SK-N-SH (cell line): ENCODE measurements at regions not wholly inside any gene's neighbourhood (a gene's known extent, or its start where the extent isn't known, plus 50 kb on each side); places are given as distances from the start of the nearest gene placed in this dataset.
A peak's percentile ranks its signal among the peaks of the same experiment; 100 is the strongest.

Experiments used
- CTCF ChIA-PET: fragments of 300-600, 350-600 bp; formaldehyde crosslinking; extraction: SDS; loops from one replicate; lab custom pipeline; 2021; lab: Yijun Ruan, JAX
- POLR2A ChIA-PET: fragments of 350-600 bp; sonication (Branson Sonifier 250); formaldehyde crosslinking; extraction: SDS; loops from one replicate; lab custom pipeline; 2020; ENCODE audit warnings: antibody characterized with exemption, inconsistent platforms; lab: Yijun Ruan, JAX
- DNase-seq: peaks from one replicate; pipeline ENCODE4 v3.0.0; 2012
- H2AFZ ChIP-seq: fragments of 200-600 bp; sonication (generic); 2 replicates; pipeline ENCODE4 v1.8.1; 2016; ENCODE audit warnings: antibody characterized with exemption, mild to moderate bottlenecking, low read depth
- H3F3A ChIP-seq: fragments of 200-600 bp; sonication (generic); replicated peaks from 2 replicates; pipeline ENCODE3; 2016; ENCODE audit warnings: antibody characterized with exemption, mild to moderate bottlenecking; ENCODE audit not compliant: insufficient read depth
- H3K27ac ChIP-seq, 2 experiments: fragments of 200-500 bp in 1 of 2; fragments of 200-600 bp in 1 of 2; sonication (Bioruptor generic) in 1 of 2; sonication (generic), shearing (Covaris generic) in 1 of 2; 2 replicates each; pipeline versions ENCODE4 v1.5.1 to v1.6.1; 2014 to 2016; ENCODE audit warnings: low read depth in 2 of 2, inconsistent platforms in 1 of 2, low read length in 1 of 2, mild to moderate bottlenecking in 1 of 2, mixed read lengths in 1 of 2
- H3K27me3 ChIP-seq: fragments of 200-600 bp; sonication (generic), shearing (Covaris generic); 2 replicates; pipeline ENCODE4 v1.6.1; 2016; ENCODE audit warnings: mixed run types; ENCODE audit not compliant: insufficient read depth
- H3K36me3 ChIP-seq, 2 experiments: fragments of 200-500 bp in 1 of 2; fragments of 200-600 bp in 1 of 2; sonication (Bioruptor generic) in 1 of 2; sonication (generic) in 1 of 2; replicated peaks in 1 of 2; 2 replicates each; pipeline versions ENCODE3 to v1.5.1; 2014 to 2016; ENCODE audit warnings: low read length in 1 of 2, mild to moderate bottlenecking in 1 of 2; ENCODE audit not compliant: insufficient read depth in 2 of 2, control insufficient read depth in 1 of 2
- H3K4me1 ChIP-seq, 2 experiments: fragments of 200-500 bp in 1 of 2; fragments of 200-600 bp in 1 of 2; sonication (Bioruptor generic) in 1 of 2; sonication (generic), shearing (Covaris generic) in 1 of 2; 2 replicates each; pipeline versions ENCODE4 v1.5.1 to v1.6.1; 2014 to 2016; ENCODE audit warnings: low read depth in 1 of 2, low read length in 1 of 2, mixed run types in 1 of 2; ENCODE audit not compliant: insufficient read depth in 2 of 2, control insufficient read depth in 1 of 2
- H3K4me2 ChIP-seq: fragments of 200-600 bp; sonication (generic), shearing (Covaris generic); 2 replicates; pipeline ENCODE4 v1.6.1; 2017; ENCODE audit warnings: mixed run types
- H3K4me3 ChIP-seq, 2 experiments: fragments of 200-500 bp in 1 of 2; fragments of 200-600 bp in 1 of 2; sonication (Bioruptor generic) in 1 of 2; sonication (generic), shearing (Covaris generic) in 1 of 2; 2 replicates each; pipeline versions ENCODE4 v1.5.1 to v1.8.1; 2014 to 2016; ENCODE audit warnings: low read depth in 2 of 2, inconsistent platforms in 1 of 2, low read length in 1 of 2, mild to moderate bottlenecking in 1 of 2, mixed read lengths in 1 of 2, moderate library complexity in 1 of 2
- H3K79me2 ChIP-seq: fragments of 200-600 bp; sonication (generic); 2 replicates; pipeline ENCODE4 v1.8.1; 2017; ENCODE audit warnings: mild to moderate bottlenecking; ENCODE audit not compliant: insufficient read depth
- H3K9ac ChIP-seq: fragments of 200-600 bp; sonication (generic); 2 replicates; pipeline ENCODE4 v1.6.1; 2017; ENCODE audit warnings: mixed run types
- H3K9me2 ChIP-seq: fragments of 200-600 bp; sonication (generic); 2 replicates; pipeline ENCODE4 v1.6.1; 2017; ENCODE audit warnings: mixed run types
- H3K9me3 ChIP-seq: fragments of 200-600 bp; sonication (generic); 2 replicates; pipeline ENCODE4 v1.6.1; 2017; ENCODE audit warnings: mixed run types, mild to moderate bottlenecking, moderate library complexity
- H4K20me1 ChIP-seq: fragments of 200-600 bp; sonication (generic); 2 replicates; pipeline ENCODE4 v1.6.1; 2017; ENCODE audit warnings: mild to moderate bottlenecking, mixed run types; ENCODE audit not compliant: insufficient read depth
- CHD2 ChIP-seq: fragments of 150-350 bp; IDR thresholded peaks from 2 replicates; pipeline ENCODE4 v1.6.1; 2018; ENCODE audit warnings: low read length; ENCODE audit not compliant: partially characterized antibody
- EP300 ChIP-seq, 2 experiments: IDR thresholded peaks; 2 replicates each; pipeline versions ENCODE4 v1.4.0 to v1.6.1; 2012; ENCODE audit warnings: borderline replicate concordance in 1 of 2, low read depth in 1 of 2, low read length in 1 of 2
- EZH2phosphoT487 ChIP-seq: fragments of 200-600 bp; sonication (generic); IDR thresholded peaks from 2 replicates; pipeline ENCODE4 v1.6.1; 2017; ENCODE audit warnings: low read depth, mixed run types, mild to moderate bottlenecking, antibody characterized with exemption, moderate library complexity, borderline replicate concordance
- FOSL2 ChIP-seq: IDR thresholded peaks from 2 replicates; pipeline ENCODE4 v1.4.0; 2012; ENCODE audit warnings: low read depth, mild to moderate bottlenecking, moderate library complexity, borderline replicate concordance
- FOXM1 ChIP-seq: IDR thresholded peaks from 2 replicates; pipeline ENCODE4 v1.4.0; 2012; ENCODE audit warnings: low read depth, mild to moderate bottlenecking
- GABPA ChIP-seq: IDR thresholded peaks from 2 replicates; pipeline ENCODE4 v1.4.0; 2012; ENCODE audit warnings: low read depth, mild to moderate bottlenecking
- GATA2 ChIP-seq: sonication (generic); formaldehyde crosslinking; IDR thresholded peaks from 2 replicates; pipeline ENCODE4 v1.5.0; 2020; ENCODE audit warnings: mild to moderate bottlenecking, missing genetic modification reagents
- MEF2A ChIP-seq: IDR thresholded peaks from 2 replicates; pipeline ENCODE4 v1.4.0; 2012; ENCODE audit warnings: low read depth, borderline replicate concordance
- MXI1 ChIP-seq: IDR thresholded peaks from 2 replicates; pipeline ENCODE4 v1.6.1; 2012; ENCODE audit warnings: mild to moderate bottlenecking, low read depth, low read length, improper control_type of control experiment
- RFX5 ChIP-seq: IDR thresholded peaks from 2 replicates; pipeline ENCODE4 v1.6.1; 2012; ENCODE audit warnings: mild to moderate bottlenecking, improper control_type of control experiment, low read length
- RXRA ChIP-seq: IDR thresholded peaks from 2 replicates; pipeline ENCODE4 v1.4.0; 2012; ENCODE audit warnings: low read depth, mild to moderate bottlenecking, borderline replicate concordance
- SMC3 ChIP-seq: IDR thresholded peaks from 2 replicates; pipeline ENCODE4 v1.6.1; 2012; ENCODE audit warnings: low read depth, low read length, improper control_type of control experiment
- TAF1 ChIP-seq: IDR thresholded peaks from 2 replicates; pipeline ENCODE4 v1.6.1; 2012; ENCODE audit warnings: low read depth, mild to moderate bottlenecking, low read length, moderate library complexity, borderline replicate concordance
- TCF12 ChIP-seq: IDR thresholded peaks from 2 replicates; pipeline ENCODE4 v1.4.0; 2012
- WGBS: methylation state at CpG from one replicate; pipeline ENCODE4 v1.1.6; 2017; ENCODE audit warnings: low lambda C conversion rate; 5-methylcytosine and 5-hydroxymethylcytosine counted together
- TF ChIP-seq, protein P1 (sequence below): fragments of 200-600 bp; sonication (generic); IDR thresholded peaks from 2 replicates; pipeline ENCODE4 v1.6.1; 2017; ENCODE audit warnings: antibody characterized with exemption, mild to moderate bottlenecking, moderate library complexity
- TF ChIP-seq, protein P2 (sequence below): IDR thresholded peaks from 2 replicates; pipeline ENCODE4; 2012
- TF ChIP-seq, protein P3 (sequence below): IDR thresholded peaks from 2 replicates; pipeline ENCODE4 v1.4.0; 2012; ENCODE audit warnings: low read depth, borderline replicate concordance

DNA sequence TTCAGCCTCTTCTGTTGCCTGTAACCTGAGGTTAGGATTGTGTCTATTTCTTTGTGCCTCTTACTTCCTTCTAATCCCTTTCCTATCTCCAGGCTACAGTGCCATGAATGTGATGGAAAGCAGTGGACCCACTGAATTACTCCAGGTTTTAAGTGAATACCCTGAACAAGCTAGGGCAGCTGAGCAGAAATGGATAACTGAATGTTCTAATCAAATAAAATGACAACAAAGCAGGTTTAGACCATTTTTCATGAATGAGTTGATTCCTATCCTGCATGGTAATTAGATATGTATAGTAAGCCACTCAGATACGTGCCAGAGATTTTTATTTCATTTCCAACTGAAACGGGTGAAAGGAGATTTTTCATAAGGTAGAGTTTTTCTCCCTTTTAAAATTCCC lies 127.5 kb upstream of the ZP4 start (continued):
- TF ChIP-seq, protein P1, sequence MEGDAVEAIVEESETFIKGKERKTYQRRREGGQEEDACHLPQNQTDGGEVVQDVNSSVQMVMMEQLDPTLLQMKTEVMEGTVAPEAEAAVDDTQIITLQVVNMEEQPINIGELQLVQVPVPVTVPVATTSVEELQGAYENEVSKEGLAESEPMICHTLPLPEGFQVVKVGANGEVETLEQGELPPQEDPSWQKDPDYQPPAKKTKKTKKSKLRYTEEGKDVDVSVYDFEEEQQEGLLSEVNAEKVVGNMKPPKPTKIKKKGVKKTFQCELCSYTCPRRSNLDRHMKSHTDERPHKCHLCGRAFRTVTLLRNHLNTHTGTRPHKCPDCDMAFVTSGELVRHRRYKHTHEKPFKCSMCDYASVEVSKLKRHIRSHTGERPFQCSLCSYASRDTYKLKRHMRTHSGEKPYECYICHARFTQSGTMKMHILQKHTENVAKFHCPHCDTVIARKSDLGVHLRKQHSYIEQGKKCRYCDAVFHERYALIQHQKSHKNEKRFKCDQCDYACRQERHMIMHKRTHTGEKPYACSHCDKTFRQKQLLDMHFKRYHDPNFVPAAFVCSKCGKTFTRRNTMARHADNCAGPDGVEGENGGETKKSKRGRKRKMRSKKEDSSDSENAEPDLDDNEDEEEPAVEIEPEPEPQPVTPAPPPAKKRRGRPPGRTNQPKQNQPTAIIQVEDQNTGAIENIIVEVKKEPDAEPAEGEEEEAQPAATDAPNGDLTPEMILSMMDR = no peak
- TF ChIP-seq TCF12 (no peak), CHD2 (peak; percentile 35)

DNA sequence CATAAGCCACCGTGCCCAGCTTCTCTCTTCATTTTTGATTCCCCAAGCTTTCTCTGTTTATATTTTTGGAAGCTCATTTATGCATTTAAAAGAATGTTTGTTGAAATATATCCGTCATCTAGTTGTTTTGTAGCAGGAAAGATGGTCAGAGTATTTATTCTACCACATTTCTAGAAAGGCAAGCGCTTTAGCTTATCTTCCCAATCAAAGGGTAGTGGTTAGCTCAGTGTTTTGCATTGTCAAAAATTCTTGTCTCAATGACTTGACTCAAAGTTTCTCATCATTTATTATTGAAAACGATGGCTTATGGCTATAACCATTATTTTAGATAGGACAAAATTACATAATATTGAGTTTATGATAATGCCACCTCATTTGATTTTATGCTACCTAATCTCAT lies 116.1 kb upstream of the ZP4 start:
- DNase-seq = no peak
- H3K4me2 ChIP-seq = no peak overlapping the region
- H3K27ac ChIP-seq = no peak overlapping the region
- ChIA-PET CTCF (no interaction called here), POLR2A (no interaction called here)
- 42% methylated on average over 4 of the region's 4 CpGs for WGBS
- no peaks in the 10 kb centered on the region for H3F3A ChIP-seq
- H3K27me3 ChIP-seq = no peaks in the 10 kb centered on the region
- H4K20me1 ChIP-seq = no peaks in the 10 kb centered on the region
- H3K9ac ChIP-seq = no peak overlapping the region
- H3K9me3 ChIP-seq = no peaks in the 10 kb centered on the region
- H3K79me2 ChIP-seq = no peaks in the 10 kb centered on the region
- H3K4me1 ChIP-seq = no peaks in the 10 kb centered on the region
- no peak for TF ChIP-seq RFX5
- TF ChIP-seq, protein P2, sequence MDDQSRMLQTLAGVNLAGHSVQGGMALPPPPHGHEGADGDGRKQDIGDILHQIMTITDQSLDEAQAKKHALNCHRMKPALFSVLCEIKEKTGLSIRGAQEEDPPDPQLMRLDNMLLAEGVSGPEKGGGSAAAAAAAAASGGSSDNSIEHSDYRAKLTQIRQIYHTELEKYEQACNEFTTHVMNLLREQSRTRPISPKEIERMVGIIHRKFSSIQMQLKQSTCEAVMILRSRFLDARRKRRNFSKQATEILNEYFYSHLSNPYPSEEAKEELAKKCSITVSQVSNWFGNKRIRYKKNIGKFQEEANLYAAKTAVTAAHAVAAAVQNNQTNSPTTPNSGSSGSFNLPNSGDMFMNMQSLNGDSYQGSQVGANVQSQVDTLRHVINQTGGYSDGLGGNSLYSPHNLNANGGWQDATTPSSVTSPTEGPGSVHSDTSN = no peak
- TF ChIP-seq TCF12 = no peak
- no peak for TF ChIP-seq MEF2A
- no peak for TF ChIP-seq SMC3
- no peak for TF ChIP-seq GATA2
- TF ChIP-seq GABPA = no peak
- TF ChIP-seq TAF1 = no peak
- TF ChIP-seq, protein P1 = no peak
- H3K9me2 ChIP-seq = 0 out of 2 replicates have a peak, but pooled peaks cover 3% of the 10 kb centered on the region
- no peak overlapping the region for H3K4me3 ChIP-seq
- no peak overlapping the region for H2AFZ ChIP-seq
- H3K36me3 ChIP-seq = no peaks in the 10 kb centered on the region

DNA sequence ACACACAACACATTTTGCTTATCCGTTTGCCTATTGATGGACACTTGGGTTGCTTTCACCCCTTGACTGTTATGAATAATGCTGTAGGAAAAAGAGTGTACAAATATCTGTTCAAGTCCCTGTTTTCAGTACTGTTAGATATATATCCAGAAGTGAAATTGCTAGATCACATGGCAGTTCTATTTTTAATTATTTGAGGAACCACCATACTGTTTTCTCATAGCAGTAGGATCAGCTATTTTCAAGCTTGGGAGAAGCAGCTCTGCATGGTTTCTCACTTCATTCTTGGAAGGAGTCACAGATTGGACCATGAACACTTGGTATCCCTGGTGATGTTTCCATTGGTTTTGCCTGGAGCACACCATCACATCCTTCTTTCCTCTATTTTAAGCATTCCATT lies 114.4 kb upstream of the ZP4 start:
- no peaks in the 10 kb centered on the region for H3K79me2 ChIP-seq
- H3K9me3 ChIP-seq = no peaks in the 10 kb centered on the region
- H3K27ac ChIP-seq = no peak overlapping the region
- H3K9me2 ChIP-seq = 0 out of 2 replicates have a peak, but pooled peaks cover 3% of the 10 kb centered on the region
- no peak overlapping the region for H2AFZ ChIP-seq
- H3K36me3 ChIP-seq = no peaks in the 10 kb centered on the region
- no peaks in the 10 kb centered on the region for H3K4me1 ChIP-seq
- no peak overlapping the region for H3K4me2 ChIP-seq
- DNase-seq = no peak
- WGBS = 33% methylated on average over 1 of the region's 1 CpG
- no peak overlapping the region for H3K4me3 ChIP-seq
- H3K9ac ChIP-seq = no peak overlapping the region
- H3F3A ChIP-seq = no peaks in the 10 kb centered on the region
- H4K20me1 ChIP-seq = no peaks in the 10 kb centered on the region
- CTCF ChIA-PET = no interaction called here
- H3K27me3 ChIP-seq = no peaks in the 10 kb centered on the region
- POLR2A ChIA-PET = no interaction called here
- TF ChIP-seq RXRA (no peak), MEF2A (no peak), MXI1 (no peak), GATA2 (no peak), EZH2phosphoT487 (no peak), TAF1 (no peak), EP300 (IDR thresholded peaks at IDR 0.05; ENCODE audit: borderline replicate concordance in 1 of 2, low read depth in 1 of 2, low read length in 1 of 2) (no peak), SMC3 (no peak), CHD2 (no peak), FOXM1 (no peak), FOSL2 (no peak)
- TF ChIP-seq, protein P3, sequence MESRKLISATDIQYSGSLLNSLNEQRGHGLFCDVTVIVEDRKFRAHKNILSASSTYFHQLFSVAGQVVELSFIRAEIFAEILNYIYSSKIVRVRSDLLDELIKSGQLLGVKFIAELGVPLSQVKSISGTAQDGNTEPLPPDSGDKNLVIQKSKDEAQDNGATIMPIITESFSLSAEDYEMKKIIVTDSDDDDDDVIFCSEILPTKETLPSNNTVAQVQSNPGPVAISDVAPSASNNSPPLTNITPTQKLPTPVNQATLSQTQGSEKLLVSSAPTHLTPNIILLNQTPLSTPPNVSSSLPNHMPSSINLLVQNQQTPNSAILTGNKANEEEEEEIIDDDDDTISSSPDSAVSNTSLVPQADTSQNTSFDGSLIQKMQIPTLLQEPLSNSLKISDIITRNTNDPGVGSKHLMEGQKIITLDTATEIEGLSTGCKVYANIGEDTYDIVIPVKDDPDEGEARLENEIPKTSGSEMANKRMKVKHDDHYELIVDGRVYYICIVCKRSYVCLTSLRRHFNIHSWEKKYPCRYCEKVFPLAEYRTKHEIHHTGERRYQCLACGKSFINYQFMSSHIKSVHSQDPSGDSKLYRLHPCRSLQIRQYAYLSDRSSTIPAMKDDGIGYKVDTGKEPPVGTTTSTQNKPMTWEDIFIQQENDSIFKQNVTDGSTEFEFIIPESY = no peak
- TF ChIP-seq, protein P2 = no peak
